HK-2 (cell line): ENCODE measurements at regions not wholly inside any gene's neighbourhood (a gene's known extent, or its start where the extent isn't known, plus 50 kb on each side); places are given as distances from the start of the nearest gene placed in this dataset.

Experiments used
- DNase-seq: peaks from one replicate; pipeline ENCODE4 v3.0.0-alpha.2; 2018; ENCODE audit not compliant: unreplicated experiment

- DNase-seq: no peak
These were observed 220.1 kb downstream of the TUSC7 start for GRCh38 chr3:116929505-116930222.

- DNase-seq: no peak
These were observed 221.2 kb downstream of the TUSC7 start for GRCh38 chr3:116930786-116931185.

GRCh38 chr3:116939091-116939490, 229.5 kb downstream of the TUSC7 start:
- no peak for DNase-seq

- no peak for DNase-seq
These were observed 230.0 kb downstream of the TUSC7 start for GRCh38 chr3:116939550-116939949.

- DNase-seq: no peak
These were observed 231.1 kb downstream of the TUSC7 start for GRCh38 chr3:116940719-116941118.

GRCh38 chr3:116946376-116946775, 236.8 kb downstream of the TUSC7 start:
- DNase-seq: no peak

- DNase-seq: no peak
These were observed 237.6 kb downstream of the TUSC7 start for GRCh38 chr3:116947148-116947547.

GRCh38 chr3:116947809-116948208, 238.2 kb downstream of the TUSC7 start:
- DNase-seq: no peak

GRCh38 chr3:116950301-116951055, 240.9 kb downstream of the TUSC7 start:
- no peak for DNase-seq

- DNase-seq: no peak
These were observed 242.0 kb downstream of the TUSC7 start for GRCh38 chr3:116951610-116952009.

- DNase-seq: no peak
These were observed 248.7 kb downstream of the TUSC7 start for GRCh38 chr3:116958291-116958690.

- DNase-seq: no peak
These were observed 251.5 kb downstream of the TUSC7 start for GRCh38 chr3:116961106-116961505.

- DNase-seq: no peak
These were observed 254.2 kb downstream of the TUSC7 start for GRCh38 chr3:116963802-116964201.

GRCh38 chr3:116966649-116967048, 257.1 kb downstream of the TUSC7 start:
- DNase-seq: no peak

GRCh38 chr3:116969135-116969534, 259.6 kb downstream of the TUSC7 start:
- DNase-seq: no peak

GRCh38 chr3:116969646-116970045, 260.1 kb downstream of the TUSC7 start:
- DNase-seq: no peak

- DNase-seq: no peak
These were observed 262.0 kb downstream of the TUSC7 start for GRCh38 chr3:116971531-116971930.

- no peak for DNase-seq
These were observed 265.1 kb downstream of the TUSC7 start for GRCh38 chr3:116974702-116975101.

- no peak for DNase-seq
These were observed 267.9 kb downstream of the TUSC7 start for GRCh38 chr3:116977441-116977840.

GRCh38 chr3:116980099-116980498, 270.5 kb downstream of the TUSC7 start:
- no peak for DNase-seq

GRCh38 chr3:116981089-116981488, 271.5 kb downstream of the TUSC7 start:
- no peak for DNase-seq

GRCh38 chr3:116984301-116984700, 274.7 kb downstream of the TUSC7 start:
- DNase-seq: no peak

GRCh38 chr3:116994351-116994879, 284.8 kb downstream of the TUSC7 start:
- no peak for DNase-seq
